ENCODE measurements at regions not wholly inside any gene's neighbourhood (a gene's known extent, or its start where the extent isn't known, plus 50 kb on each side); places are given as distances from the start of the nearest gene placed in this dataset.

DNA sequence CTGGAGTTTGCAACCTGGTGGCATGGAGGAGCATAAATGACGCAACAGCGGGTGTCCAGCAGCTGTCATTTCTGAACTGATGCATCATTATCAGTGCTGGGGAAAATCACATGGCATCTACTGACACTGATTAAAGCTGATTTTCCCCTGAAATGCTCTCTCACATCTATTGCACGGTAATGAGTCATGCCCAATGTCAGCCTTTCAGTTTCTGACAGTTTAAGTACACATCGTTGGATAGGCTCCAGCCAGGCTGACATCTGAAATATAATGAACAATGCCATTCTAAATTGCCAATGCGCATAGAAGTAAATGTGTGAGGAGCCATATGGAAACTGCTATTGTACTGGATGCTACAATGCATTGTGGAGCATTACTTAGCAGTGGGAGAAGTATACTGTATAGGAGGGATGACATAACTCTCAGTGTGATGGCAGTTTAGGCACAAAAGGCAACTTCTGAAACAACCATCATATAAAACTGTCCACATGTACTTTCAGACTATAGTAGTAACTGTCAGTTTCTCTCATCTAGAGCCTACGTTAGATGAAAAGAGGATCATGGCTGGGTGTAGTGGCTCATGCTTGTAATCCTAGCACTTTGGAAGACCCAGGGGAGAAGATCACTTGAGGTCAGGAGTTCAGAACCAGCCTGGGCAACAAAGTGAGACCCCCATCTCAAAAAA lies 389.3 kb upstream of the DMAC1 start:
- DNase-seq (ENCODE audit: low read depth in 4 of 4, low spot score in 1 of 4), result peak in 1 of 4 experiments; percentile 13

DNA sequence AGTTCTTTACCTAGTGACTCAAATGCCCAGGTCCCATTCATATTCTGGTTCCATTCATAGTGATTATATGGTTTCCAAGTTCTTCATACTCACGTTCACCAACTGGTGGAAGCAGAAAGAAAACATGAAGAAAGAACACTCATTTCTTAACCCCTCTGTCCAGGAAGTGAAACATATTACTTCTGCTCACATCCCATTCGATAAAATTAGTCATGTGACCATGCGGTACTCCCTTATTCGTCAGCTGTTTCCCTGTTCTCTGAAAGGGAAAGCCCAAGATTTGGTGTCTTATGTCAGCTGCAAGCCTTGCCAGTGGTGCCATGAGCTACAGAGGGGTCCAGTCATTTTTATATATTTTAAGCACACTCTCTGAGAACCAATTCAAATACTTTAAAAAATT lies 387.0 kb upstream of the DMAC1 start:
- no peak for DNase-seq (ENCODE audit: low read depth in 4 of 4, low spot score in 1 of 4)

DNA sequence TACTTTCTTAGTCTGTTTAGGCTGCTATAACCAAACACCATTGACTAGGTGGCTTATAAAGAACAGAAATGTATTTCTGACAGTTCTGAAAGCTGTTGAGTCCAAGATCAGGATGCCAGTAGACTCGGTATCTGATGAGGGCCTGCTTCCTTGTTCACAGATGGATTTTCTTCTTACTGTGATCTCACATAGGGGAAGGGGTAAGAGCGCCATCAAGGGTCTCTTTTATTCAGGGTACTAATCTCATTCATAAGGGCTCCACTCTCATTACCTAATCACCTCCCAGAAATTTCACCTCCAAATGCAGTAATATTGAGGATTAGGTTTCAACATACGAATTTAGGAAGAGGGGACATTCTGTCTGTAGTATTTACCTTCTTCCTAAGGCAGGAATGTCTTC lies 384.0 kb upstream of the DMAC1 start:
- no peak for DNase-seq (ENCODE audit: low read depth in 4 of 4, low spot score in 1 of 4)

DNA sequence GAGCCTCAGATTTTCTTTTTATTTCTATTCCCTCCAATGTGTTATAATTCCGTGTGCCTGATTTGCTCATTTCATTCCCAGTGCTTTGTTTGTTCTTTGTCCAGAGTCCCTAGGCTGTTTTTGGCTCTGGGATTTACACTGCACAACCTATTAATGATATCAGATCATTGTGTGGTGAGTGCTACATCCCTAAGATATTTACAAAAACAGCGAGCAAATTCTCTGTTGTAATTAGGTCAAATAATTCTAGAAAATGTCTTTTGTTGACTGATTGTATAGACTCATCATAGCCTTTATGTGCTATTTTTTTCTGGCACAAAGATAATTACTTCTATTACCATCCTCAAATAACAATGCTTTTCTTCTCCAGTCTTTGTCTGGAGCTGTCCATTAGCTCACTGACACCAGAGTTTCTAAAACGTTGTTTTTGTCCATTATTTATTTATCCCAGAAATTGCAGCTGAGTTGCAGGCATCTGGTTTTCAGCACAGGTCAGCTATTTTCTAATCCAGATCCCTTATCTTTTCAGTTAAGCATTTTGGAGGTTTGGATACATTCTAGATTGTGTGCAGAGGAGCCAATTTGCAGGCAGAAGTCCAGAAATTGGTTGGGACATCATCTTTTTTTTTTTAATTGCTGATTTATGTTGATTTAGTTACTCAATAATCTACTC lies 379.9 kb upstream of the DMAC1 start:
- DNase-seq (ENCODE audit: low read depth in 4 of 4, low spot score in 1 of 4), result no peak

DNA sequence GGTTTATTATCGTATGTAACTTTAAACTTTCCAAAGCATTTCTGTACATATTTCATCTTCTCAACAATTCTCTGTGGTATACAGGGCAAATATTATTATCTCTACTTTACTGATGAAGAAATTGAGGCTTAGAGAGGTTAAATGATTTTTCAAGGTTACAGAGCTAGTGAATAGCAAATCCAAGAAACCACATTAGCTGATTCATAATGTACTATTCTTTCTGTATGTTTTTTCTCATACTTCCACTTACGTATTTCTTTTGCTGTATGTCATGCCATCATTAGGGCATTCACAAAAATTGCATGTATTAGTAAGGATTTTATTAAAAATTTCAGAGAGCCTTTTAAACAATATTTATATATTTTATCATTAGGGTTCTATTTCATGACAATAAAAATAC lies 372.4 kb upstream of the DMAC1 start:
- DNase-seq (ENCODE audit: low read depth in 4 of 4, low spot score in 1 of 4), result no peak

DNA sequence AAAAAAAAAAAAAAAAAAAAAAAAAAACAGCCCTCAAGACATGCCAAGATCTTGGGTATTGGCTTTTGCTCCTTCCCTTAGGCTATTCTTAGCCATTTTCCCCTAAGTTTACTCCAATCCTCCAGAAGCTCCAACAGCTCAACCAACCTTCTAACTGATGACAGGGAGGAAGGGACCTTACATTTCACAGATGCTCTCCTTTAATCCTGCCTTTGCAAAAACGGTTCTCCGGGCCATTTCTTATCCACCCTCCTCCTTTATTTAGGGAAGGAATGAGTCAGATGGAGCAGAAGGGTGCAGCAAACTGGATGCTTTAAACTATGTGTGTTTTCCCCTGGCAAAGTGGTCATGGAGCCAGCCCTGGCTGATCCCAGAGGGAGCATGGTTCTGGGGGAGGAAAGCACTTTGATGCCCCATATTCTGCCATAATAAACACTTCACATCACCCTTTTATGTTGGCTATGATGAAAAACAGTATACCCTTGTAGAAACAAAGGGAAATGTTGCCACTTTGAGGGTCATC lies 369.4 kb upstream of the DMAC1 start:
- no peak for DNase-seq (ENCODE audit: low read depth in 4 of 4, low spot score in 1 of 4)

DNA sequence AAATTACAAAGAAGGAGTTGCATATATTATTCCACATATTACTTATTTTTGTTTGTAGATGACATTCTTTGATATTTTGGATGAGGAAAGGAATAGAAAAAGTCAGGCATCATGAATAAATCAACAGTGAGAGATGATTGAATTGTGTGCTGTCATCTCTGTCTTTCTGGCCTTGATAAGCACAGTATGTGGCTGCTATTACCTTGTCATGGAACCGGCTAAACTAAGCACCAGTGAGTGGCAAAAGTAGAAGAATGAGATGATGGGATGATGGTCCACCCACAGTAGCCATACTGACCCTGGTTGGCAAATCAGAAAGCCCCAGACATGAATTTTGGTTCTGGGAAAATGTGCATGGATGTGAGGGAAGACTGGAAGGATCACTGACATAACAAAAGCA lies 361.2 kb upstream of the DMAC1 start:
- no peak for DNase-seq (ENCODE audit: low read depth in 4 of 4, low spot score in 1 of 4)

DNA sequence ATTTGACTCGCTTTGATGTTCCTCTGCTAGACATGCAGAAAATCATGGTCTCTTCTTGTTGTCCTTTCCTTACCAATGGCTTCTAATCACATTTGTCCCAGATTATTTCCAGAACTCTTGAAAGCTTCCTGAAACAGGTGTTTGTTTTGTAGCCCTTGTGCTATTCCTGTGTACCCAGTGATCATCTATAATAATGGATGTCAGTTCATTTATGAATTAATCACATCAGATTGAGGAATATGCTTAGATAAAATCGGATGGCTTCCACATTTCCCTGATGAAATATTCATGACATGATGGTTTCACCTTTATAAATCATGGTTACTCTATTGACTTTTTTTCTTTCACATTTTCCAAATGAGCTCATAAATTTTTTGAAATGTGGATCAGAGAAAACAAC lies 359.0 kb upstream of the DMAC1 start:
- DNase-seq (ENCODE audit: low read depth in 4 of 4, low spot score in 1 of 4), result no peak

DNA sequence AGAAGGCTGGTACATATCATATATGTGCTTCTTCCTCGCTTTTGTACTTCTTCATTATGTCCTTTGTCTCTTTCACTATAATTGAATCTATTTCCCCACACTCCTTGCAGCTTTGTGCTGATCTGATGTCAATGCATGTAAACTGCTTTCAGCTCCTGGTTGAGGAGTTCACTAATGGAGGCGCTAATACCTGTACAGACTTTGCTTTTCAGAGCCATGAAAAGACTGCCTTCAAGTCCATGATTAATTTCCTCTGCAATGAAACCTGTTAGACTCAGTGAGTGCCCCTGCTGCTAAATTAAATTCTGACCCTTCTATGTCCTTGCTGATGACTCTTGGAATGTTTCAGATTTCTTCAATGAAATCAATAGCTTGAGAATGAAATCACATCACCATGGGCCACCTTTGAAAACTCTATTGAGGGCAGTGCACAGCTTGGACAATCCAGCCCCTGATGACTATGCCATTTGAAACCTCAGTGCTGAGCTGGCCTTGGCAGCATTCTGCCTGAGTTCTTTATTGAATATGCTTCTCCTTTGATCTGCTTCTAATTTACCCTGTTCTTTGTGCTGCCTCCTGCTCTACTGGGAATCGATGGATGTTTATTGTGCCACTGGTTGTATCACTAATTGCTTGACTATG lies 358.2 kb upstream of the DMAC1 start:
- DNase-seq (ENCODE audit: low read depth in 4 of 4, low spot score in 1 of 4), result no peak

DNA sequence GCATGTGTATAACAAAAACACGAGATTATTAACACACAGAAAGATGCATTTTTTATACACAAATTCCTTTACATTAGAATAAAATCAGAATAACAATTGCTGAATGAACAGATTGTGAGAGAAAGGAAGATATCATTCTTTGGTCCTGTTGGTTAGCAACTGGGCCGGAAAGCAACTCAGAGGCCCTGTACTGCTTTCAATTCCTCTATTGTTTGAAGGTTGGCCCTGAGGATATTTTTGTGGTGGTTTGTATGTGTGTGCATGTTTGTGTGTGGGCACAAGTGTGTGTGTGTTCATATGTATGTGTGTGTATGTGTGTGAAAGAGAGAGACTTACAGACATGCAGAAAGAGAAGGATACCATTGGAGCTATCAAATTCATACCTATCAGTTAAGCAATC lies 356.8 kb upstream of the DMAC1 start:
- DNase-seq (ENCODE audit: low read depth in 4 of 4, low spot score in 1 of 4), result no peak

DNA sequence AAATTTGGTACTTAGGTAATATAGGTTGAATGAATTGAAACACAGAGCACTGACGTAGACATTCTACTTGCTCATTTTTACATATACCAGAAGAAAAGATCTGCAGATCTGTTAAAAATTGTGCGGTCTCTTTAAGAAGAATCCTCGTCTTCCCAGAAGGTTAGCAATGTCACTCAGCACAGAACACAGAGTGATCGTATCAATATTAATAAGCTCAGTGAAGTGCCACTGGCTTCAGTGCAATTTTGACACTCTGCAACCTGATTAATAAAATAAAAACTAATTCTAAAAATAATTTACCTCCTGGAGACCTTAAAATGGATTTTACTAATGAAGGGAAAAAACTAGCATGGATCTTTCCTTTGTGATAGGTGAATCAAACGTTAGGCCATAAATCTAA lies 356.1 kb upstream of the DMAC1 start:
- no peak for DNase-seq (ENCODE audit: low read depth in 4 of 4, low spot score in 1 of 4)

DNA sequence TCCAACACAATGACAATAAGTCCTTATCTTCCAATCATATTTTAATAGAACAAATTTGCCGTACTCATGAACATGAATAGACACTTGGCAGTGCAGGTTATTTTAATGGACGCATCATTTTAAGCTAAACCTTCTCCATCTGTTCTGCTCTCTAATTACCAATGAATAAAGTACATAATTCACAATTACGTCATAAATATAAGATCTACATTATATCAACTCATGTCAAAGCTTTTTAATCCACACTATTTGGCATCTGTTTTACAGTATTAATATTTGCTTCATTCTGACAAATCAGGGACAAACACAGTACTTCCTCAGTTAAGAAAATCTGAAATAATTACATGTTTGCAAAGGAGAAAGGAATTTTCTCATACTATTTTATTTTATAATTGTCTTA lies 344.1 kb upstream of the DMAC1 start:
- DNase-seq (ENCODE audit: low read depth in 4 of 4, low spot score in 1 of 4), result no peak

DNA sequence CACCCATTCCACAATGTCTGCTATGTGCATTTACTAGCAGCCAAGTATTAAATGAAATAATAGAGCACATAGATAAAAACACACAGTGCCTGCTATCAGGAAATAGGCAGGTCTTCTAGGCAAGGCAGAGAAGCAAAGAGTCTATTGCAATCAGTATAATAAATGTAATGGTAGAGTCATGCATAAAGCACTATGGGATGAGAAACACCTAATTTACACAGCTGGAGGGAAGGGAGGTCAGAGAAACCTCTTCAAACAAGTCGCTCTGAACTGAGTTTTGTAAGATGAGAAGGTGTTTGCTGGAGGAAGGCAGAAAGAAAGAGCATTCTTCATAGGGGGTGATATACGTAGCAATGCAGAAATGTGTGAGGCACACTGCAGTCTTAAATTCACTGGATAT lies 341.0 kb upstream of the DMAC1 start:
- no peak for DNase-seq (ENCODE audit: low read depth in 4 of 4, low spot score in 1 of 4)

DNA sequence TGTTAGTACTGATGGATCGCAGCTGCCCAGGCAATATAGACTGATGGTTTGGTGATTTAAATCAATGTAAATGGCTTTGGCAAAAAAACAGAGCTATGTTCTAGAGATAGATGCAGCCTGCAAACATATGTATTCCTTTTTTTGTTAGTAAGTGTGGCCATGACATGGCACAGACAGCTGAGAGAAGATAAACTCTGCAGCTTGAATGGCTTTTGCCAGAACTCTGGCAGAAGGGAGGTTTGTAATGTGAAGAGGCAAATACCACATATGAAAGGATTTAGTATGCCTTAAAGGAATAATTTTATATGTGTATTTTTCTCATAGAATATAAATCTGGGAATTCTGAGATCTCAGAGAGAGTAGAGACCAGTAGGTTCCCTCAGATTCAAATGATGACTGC lies 340.2 kb upstream of the DMAC1 start:
- DNase-seq (ENCODE audit: low read depth in 4 of 4, low spot score in 1 of 4), result no peak

DNA sequence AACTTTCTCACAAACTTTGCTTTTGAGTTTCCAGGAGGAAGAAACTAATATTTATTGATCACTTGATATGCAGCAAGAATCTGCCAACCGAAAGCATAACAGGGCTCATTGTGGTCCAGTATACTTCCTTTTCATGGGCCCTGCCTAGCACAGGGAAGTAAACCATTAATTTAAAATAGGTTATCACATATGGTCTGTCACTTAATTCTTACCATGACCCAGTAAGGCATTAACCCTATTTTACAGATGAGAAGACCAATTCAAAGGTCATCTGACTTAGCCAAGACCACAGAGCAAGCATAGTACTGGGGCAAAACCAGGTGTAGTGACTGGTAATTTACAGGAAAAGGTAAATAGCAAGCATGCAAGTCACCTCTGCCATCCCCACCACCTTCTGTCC lies 336.9 kb upstream of the DMAC1 start:
- no peak for DNase-seq (ENCODE audit: low read depth in 4 of 4, low spot score in 1 of 4)

DNA sequence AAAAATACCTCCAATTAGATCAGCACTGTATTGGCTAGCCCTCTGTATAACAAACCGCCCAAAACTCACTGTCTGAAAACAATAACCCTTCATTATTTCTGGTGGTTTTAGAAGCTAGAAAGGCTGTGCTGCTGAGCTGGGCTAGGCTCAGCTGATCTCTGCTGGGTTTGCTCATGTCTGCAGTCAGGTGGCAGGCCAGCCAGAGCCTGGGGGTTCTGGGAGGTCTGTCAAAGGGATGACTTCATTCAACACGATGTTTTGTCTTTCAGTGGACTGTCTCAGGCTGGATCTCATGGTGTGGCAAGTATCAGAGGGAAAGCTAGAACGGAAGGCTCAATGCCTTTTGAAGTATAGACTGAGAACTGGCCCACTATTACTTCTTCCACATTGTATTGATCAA lies 335.1 kb upstream of the DMAC1 start:
- no peak for DNase-seq (ENCODE audit: low read depth in 4 of 4, low spot score in 1 of 4)

DNA sequence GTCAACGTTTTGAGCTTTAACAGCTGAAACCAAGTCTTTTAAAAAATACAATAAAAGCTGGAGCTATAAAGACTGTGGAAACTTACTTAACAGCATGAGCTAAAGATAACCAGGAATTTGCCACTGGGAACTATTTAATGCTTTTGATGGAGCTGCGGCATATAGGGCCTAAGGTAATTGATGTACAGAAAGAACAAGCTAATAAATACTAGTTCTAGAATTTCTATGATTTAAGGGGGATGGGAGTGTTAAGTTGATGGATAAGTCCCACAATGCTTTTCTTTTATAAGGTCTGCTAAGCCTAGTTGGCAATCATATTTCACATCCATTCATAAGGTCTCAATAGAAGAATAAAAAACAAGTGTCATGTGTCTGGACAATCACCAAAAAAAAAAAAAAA lies 334.0 kb upstream of the DMAC1 start:
- no peak for DNase-seq (ENCODE audit: low read depth in 4 of 4, low spot score in 1 of 4)

DNA sequence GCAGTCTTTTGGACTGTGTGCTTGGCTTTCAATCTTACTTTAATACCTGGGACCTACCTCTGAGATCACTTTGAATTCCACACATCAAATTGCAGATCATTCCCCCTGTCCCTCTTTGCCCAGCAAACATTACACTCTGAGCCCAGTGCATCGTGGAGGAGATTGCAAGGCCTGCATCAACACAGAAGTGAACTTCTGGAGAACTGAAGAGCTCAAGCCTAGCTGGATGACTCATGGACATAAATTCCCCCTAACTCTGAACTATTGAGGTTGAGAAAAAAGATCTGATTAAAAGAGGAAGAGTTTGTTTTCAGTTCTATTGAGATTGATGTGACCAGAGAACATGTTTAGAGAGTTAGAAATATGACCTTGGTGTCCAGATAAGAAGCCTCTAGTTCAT lies 316.0 kb upstream of the DMAC1 start:
- no peak for DNase-seq (ENCODE audit: low read depth in 4 of 4, low spot score in 1 of 4)

DNA sequence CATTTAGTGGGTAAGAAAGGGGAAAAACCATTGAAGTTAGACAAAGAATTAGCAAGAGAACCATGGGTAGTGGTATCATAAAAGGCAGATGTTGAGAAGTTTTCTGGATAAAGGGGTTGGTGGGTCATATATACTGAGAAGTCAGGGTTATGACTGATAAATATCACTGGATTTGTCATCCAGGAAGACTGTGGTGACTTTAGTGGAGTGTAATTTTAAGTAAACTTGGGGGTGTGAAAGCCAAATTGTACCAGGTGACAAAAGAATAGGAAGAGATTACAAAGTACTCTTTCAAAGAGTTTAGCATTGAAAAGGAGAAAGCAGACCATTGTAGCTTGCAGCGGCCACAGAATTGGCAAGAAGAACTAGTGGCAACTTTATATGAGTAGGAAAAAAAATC lies 315.2 kb upstream of the DMAC1 start:
- DNase-seq (ENCODE audit: low read depth in 4 of 4, low spot score in 1 of 4), result no peak

DNA sequence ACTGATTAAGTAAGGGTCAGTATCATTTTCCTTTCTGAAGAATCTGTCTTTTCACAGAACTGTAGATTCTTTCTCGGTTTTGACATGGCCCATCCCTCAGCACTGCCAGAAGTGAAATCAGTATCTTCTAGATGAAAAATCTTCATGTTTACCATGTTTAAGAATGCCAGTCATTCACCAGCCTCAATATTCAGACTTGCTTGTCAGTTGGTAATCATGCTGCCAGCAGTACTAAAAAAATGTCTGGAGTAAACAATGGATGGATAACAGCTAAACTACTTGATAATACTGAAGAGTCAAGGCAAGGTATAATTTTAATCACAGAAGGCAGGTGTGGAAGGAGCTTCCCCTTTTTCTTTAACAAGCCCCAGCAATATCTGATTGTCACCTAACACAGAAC lies 306.8 kb upstream of the DMAC1 start:
- no peak for DNase-seq (ENCODE audit: low read depth in 4 of 4, low spot score in 1 of 4)

DNA sequence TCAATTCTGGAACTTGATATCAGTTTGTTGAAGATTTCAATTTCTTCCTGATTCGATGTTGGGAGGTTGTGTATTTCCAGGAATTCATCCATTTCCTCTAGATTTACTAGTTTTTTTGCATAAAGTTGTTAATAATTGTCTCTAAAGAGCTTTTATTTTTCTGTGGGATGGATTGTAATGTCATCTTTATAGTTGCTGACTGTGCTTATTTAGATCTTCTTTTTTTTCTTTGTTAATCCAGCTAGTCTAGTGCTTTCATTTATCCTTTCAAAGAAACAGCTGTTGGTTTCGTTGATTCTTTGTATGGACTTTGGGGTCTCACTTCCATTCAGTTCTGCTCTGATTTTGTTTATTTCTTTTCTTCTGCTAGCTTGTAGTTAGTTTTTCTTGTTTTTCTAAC lies 302.0 kb upstream of the DMAC1 start:
- no peak for DNase-seq (ENCODE audit: low read depth in 4 of 4, low spot score in 1 of 4)

DNA sequence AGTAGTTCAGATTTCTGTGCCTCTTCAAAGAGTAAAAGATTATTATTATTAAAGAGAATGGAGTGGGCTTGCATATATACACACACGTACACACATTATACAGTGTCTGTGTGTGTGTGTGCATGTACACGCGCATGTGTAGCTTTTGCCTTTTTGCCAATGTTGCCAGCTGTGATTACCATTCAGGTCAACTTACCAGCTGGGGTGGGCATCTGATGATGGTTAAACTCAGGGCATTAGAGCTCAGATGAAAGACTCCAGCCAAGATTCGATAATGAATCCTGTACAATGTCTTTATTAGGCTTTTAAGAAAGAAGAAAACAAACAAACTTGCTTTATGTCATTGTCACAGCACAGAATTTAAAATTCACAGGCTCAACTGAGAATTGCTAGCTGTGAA lies 296.5 kb upstream of the DMAC1 start:
- DNase-seq (ENCODE audit: low read depth in 4 of 4, low spot score in 1 of 4), result no peak

DNA sequence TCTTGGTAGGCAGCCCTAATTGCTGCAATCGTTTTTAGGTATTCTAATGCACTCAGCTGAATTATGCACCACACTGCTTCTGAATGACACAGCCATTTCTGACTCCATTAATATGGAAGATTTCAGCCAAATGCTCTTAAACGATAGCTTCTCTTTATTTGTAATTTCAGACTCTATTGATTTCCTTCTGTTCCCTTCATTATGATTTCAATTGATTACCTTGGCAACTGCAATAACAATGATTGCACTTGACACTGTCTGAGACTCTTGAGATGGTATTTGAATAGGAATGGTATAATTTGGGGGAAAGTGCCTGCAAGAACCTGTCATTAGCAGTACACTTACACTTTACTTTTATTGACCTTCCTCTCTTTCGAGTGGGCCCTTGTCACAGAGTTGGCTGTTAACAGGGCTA lies 296.1 kb upstream of the DMAC1 start:
- no peak for DNase-seq (ENCODE audit: low read depth in 4 of 4, low spot score in 1 of 4)
